NCI-H748 (cell line): ENCODE measurements at regions not wholly inside any gene's neighbourhood (a gene's known extent, or its start where the extent isn't known, plus 50 kb on each side); places are given as distances from the start of the nearest gene placed in this dataset.
"Not testable (repeated sequence)": the region's sequence is repeated elsewhere in the genome, so short reads cannot be mapped to it uniquely, and the experiment has no call there.

Source experiments
- DNase-seq: peaks from one replicate; lab custom pipeline; 2025; ENCODE audit not compliant: unreplicated experiment; lab: John Stamatoyannopoulos, UW

GRCh38 chr12:13518034-13518433, 321.5 kb downstream of the EMP1 start:
- DNase-seq = not testable (repeated sequence)

GRCh38 chr12:13509740-13510139, 313.2 kb downstream of the EMP1 start:
- no peak for DNase-seq

- DNase-seq = no peak
These were observed 309.1 kb downstream of the EMP1 start for GRCh38 chr12:13505636-13506035.

GRCh38 chr12:13505224-13505623, 308.7 kb downstream of the EMP1 start:
- no peak for DNase-seq

GRCh38 chr12:13504736-13505135, 308.2 kb downstream of the EMP1 start:
- no peak for DNase-seq

- DNase-seq = no peak
These were observed 307.5 kb downstream of the EMP1 start for GRCh38 chr12:13504074-13504473.

- DNase-seq = no peak
These were observed 306.7 kb downstream of the EMP1 start for GRCh38 chr12:13503094-13503835.

GRCh38 chr12:13499008-13499407, 302.5 kb downstream of the EMP1 start:
- DNase-seq = no peak

GRCh38 chr12:13496111-13496510, 299.6 kb downstream of the EMP1 start:
- no peak for DNase-seq

- DNase-seq = no peak
These were observed 292.7 kb downstream of the EMP1 start for GRCh38 chr12:13489246-13489645.

- no peak for DNase-seq
These were observed 290.8 kb downstream of the EMP1 start for GRCh38 chr12:13487326-13487725.

- no peak for DNase-seq
These were observed 290.3 kb downstream of the EMP1 start for GRCh38 chr12:13486794-13487193.

- no peak for DNase-seq
These were observed 282.2 kb downstream of the EMP1 start for GRCh38 chr12:13478650-13479181.

GRCh38 chr12:13474381-13474780, 277.9 kb downstream of the EMP1 start:
- DNase-seq = no peak

- DNase-seq = no peak
These were observed 276.2 kb downstream of the EMP1 start for GRCh38 chr12:13472690-13473089.

GRCh38 chr12:13471471-13471870, 274.9 kb downstream of the EMP1 start:
- DNase-seq = no peak

- DNase-seq = no peak
These were observed 269.1 kb downstream of the EMP1 start for GRCh38 chr12:13465635-13466034.

- no peak for DNase-seq
These were observed 266.7 kb downstream of the EMP1 start for GRCh38 chr12:13463189-13463588.

GRCh38 chr12:13462450-13462849, 265.9 kb downstream of the EMP1 start:
- DNase-seq = no peak

GRCh38 chr12:13455778-13456144, 259.2 kb downstream of the EMP1 start:
- DNase-seq = no peak

GRCh38 chr12:13454991-13455777, 258.7 kb downstream of the EMP1 start:
- DNase-seq = no peak

GRCh38 chr12:13452955-13453570, 256.5 kb downstream of the EMP1 start:
- DNase-seq = no peak
